Kidney tubule cell (primary cell): ENCODE measurements at regions not wholly inside any gene's neighbourhood (a gene's known extent, or its start where the extent isn't known, plus 50 kb on each side); places are given as distances from the start of the nearest gene placed in this dataset.
A peak's percentile ranks its signal among the peaks of the same experiment; 100 is the strongest.

ENCODE experiments used
- DNase-seq: peaks from one replicate; pipeline ENCODE4 v3.0.0-alpha.2; 2018; ENCODE audit warnings: low spot score

DNA sequence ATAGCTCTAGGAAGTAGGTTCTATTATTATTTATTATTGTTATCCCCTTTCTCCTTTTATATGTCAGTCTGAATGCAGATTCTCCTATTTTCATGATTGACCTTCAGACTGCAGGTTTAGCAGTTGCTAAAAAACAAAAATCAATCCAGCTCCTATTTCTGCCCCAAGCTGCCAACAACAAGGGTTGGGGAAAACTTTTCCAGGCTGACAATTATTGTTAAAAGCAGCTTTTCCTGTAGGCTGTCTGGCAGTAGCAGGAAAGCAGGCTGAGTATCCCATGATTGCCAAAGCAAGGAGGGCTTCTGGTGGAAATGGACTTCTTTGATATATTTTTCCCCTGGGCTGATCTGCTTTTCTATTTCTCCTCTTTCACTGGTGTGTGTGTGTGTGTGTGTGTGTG is 78.0 kb upstream of the CTLA4 start:
- DNase-seq, result no peak

DNA sequence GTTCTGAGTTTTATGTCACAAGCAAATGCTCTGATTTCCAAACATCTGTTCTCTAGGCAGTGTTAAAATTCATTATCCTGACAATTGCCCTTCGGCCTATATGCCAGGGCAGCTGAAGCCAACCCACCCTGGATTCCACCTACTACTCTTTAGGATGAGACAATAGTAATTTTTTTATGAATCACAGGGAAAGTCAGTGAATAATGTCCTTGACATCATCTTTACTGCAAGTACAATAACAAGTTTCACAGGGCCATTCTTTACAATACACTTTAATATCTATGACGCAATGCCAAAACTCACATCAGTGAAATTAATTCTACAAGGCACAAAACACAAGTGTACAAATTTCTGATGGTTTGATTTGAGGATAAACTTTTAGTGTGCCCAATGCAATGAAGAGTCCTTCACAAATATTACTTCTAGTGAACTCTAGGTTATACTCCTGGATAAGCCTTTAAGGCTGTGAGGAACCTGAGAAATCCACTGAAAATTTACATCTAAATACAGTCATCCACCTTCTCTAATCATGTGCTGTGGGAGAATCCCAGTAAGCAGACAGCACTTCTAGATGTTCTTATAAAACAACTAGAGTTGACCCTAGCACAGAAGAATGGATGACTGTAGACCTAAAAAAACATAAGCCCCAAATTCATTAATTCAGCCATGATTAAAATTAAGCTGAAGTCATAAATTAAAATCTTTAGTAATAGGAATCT is 77.3 kb upstream of the CTLA4 start:
- DNase-seq, result no peak

DNA sequence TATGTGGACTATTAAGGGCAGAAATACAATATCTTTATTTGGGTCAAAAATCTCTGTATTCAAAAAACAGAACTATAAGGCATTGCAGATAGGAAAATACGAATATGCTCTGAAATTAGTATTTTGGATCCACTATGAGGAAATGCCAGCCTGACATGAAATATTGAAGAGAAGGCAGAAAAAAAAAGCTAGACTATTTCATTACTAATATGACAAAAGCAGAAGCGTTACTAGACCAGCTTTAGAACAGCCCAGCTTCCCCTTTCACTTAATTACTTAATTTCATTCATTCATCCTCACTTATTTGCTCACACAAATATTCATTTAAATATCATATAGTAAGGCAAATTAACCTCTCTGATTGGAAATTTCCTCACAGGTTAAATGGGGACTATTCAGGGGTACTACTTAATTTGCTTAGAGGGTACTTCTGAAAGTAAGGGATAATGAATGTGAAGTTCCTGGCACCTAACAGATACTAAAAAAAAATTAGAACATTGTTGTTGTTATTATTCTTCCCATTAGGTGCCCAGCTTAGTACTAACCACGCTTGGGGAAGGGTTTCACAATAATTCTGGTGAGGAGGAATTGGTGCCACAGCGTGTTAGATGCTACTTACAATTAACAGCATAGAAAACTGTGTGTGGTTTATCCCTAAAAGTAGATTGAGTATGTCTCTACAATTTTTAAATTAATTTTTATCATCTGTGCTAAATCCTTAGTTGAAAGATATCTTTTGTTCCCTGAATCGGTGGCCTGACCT is 71.1 kb upstream of the CTLA4 start:
- no peak for DNase-seq

DNA sequence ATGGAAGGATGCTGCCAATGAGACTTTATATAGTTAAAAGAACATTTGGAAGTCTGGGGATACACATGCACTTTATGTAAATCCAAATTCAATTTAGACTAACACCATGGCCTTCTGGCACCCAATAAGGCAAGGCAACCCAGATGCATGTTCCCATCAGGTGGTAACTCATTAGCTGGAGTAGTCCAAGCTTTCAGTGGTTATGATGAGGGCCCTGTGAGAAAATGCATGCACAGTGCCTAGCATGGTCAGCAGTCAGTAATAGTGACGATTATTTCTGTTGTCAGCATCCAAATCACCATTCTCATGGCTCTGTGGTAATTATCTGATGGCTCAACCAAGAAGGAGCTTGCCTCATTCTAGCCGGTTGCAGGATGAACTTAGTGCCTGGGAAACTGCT is 70.3 kb upstream of the CTLA4 start:
- no peak for DNase-seq

DNA sequence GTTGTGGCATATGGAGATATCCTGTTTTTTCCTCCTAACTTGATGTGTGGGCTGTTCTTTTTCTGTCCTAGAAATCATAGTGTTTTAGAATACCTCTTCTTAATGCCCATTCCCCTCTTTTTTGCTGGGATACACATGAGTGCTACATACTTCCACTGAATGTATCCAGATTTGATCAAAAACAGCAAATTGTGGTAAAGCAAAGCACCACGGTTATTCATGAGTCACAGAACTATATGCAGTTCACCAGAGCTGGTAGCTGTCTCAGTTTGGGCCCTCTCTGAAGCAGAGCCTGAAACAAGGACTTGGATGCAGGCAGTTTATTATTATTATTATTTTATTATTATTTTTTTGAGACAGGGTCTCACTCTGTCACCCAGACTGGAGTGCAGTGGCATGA is 69.9 kb upstream of the CTLA4 start:
- no peak for DNase-seq

DNA sequence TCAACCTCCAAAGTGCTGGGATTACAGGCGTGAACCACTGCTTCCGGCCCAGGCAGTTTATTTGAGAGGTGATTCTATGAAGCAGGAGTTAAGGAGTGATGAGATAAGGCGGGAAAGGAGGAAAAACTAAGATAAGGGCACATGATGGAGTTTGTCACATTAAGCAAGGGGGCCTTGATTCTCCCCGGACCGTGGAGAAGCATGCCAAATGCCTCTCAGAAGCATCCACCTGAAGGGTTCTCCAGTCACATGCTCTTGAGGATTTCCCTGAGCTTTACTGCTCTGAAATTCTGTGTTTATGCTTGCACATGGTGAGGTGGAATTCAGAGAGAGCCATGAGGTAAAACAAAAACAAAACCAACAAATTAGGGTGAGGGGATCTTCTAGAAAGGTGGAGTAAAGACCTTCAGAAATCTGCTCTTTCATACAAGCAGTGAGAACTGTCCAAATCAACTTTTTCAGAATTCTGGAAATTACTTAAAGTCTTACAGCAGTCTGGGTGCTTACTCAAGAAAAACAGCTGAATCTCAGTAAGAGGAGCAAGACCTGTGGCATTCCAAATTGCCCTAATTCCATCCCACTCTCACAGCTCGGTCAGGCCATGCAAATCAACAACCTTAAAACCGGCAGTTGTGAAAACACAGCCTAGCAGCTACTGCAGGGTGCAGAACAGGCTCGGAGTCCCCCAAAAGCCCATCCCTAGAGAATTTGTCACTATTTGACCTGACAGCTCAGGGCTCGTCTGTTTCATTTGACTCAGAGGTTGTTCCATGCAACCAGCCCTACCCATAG is 69.1 kb upstream of the CTLA4 start:
- no peak for DNase-seq

DNA sequence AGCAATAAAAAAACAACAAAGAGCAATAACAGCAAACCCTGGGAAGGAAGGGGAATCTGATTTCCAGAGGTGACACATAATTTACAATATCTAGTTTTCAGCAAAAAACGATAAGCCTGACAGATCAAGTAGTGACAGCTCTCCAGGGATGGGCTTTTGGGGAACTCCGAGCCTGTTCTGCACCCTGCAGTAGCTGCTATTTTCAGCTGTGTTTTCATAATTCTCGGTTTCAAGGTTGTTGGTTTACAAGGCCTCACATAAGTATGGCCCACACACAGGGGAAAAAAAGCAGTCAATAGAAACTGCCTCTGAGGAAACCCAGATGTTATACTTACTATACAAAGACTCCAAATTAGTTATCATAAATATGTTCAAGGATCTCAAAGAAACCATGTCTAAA is 67.7 kb upstream of the CTLA4 start:
- DNase-seq, result no peak

DNA sequence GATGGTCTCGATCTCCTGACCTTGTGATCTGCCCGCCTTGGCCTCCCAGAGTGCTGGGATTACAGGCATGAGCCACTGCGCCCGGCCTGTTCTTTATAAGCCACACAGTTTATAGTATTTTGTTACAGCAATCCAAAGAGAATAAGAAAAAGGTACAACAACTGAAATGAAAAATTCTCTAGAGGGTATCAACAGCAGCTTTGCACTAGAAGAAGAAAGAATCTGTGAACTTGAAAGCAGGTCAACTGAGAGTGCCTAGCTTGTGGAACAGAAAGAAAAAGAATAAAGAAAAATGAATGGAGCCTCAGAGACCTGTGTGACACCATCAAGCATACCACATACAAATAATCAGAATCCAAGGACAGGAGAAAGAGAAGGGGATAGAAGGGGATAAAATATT is 66.8 kb upstream of the CTLA4 start:
- DNase-seq, result no peak

DNA sequence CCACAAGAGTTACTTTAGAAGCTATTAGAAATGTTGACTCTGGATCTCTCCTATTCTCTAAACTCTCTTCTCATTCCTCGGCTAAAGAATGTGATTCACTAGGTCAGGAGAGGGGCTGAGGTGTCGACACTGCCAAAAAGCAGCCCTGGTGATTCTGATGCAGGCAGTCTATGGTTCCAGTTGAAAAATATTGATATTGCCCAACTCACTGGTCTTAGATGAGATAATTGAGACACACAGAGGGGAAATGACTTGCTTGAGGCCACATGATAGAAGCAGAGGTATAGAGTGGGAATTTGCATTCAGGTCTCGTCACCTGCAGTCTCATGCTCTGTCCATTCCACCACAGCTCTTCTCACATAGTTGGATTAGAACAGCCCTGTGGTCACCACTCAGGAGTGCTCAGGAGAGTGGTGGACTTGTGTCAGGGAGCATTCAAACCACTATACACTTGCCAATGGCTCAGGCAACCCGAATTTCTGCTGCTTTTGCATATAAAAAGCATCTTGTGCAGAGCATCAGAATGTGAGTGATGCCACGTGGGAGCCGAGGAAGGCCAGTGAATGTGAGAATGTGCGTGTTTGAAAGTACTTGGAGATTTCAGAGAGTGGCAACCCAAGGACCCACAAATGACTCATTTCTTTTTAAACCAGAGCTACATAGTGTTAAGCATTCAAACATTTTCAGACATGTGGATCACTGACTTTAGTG is 65.1 kb upstream of the CTLA4 start:
- DNase-seq, result peak; percentile 80

DNA sequence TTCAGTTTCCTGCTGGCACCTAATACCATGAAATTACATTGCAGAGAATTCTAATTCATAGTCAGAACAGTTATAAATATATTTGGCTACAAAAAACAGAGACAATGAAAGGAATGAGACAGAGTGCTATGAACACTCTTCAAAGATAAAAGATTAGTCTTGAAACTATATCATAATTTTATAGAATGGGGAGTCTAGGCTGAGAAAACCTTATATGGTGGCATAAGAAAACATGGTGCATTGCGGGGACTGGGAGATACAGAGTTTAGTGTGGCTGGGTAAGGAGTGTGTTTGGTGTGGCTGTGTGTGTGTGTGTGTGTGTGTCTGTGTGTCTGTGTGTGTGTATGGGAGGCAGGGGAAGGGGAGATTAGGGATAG is 64.5 kb upstream of the CTLA4 start:
- no peak for DNase-seq

DNA sequence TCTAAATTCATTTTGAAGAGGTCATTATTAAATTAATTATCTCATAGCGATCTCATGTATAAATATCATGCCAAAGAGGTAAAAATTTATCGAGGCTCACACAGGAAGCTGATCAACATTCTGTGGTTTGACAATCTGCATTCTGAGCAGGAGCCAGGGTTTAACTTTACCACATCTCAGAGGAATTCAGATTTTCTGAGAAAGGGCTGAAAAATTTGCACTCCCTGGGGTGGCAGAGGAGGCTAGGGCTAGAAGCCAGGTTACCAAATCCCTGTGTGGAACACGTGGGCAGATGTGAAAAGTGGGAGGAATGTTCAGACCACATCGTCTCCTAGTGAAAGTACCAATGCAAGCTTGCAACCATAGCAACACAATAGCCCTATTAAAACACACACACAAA is 63.5 kb upstream of the CTLA4 start:
- DNase-seq, result peak; percentile 96

DNA sequence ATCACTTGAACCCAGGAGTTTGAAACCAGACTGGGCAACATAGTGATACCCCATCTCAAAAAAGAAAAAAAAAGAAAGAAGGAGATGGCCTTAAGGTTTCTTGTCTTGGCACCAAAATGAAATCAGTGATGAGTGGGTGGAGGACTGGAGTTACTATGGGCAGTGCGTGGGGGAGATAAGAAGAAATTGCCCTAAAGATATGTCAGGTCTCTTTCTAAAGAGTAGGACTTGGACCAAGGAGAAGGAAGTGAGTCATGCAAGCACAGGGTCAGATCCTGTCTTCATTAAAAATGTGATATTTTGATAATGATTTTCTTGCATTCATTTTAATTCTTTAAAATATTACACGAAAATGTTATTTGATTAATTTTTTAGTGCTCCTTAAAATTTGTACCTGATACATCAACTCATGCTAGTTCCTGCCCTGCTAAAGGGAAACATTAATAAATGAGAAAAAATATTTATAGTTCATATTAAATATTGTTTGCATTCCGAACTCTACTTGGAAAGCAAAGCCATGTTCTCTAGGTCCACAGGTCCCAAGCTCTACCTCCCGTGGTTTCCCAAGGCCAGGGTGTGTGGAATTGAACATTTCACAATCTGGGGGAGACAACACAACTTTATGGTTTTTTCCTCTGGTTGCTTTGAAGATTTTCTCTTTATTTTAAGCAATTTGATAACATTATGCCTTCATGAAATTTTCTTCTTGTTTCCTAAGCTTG is 62.6 kb upstream of the CTLA4 start:
- peak; percentile 21 for DNase-seq

DNA sequence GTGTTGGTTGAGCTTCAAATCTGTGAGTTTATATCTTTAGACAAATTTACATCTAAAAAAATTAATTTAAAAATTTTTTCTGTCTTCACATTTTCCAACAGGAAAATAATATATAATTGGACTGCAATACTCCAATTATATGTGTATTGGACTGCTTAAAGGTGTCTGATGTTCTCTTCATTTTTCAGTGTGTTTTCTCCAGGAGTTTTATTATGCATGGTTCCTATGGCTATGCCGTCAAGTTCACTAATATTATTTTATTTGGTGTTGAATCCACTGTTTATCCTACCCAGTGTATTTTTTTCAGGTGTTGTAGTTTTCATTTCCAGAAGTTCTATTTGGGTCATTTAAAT is 62.1 kb upstream of the CTLA4 start:
- DNase-seq, result no peak

DNA sequence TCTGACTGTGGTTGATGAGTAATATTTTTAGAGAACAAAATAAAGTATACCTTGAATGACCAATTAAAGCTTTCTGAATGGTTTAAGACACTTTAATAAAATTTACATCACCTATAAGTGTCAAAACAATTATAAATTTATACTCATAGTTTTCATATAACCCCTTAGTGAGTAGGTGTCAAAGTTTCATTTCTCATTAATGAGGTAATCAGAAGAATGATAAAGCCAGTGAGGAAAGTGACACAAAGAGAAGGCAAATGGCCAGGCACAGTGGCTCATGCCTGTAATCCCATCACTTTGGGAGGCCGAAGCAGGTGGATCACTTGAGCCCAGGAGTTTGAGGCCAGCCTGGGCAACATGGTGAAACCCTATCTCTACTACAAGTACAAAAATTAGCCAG is 60.8 kb upstream of the CTLA4 start:
- DNase-seq, result no peak

DNA sequence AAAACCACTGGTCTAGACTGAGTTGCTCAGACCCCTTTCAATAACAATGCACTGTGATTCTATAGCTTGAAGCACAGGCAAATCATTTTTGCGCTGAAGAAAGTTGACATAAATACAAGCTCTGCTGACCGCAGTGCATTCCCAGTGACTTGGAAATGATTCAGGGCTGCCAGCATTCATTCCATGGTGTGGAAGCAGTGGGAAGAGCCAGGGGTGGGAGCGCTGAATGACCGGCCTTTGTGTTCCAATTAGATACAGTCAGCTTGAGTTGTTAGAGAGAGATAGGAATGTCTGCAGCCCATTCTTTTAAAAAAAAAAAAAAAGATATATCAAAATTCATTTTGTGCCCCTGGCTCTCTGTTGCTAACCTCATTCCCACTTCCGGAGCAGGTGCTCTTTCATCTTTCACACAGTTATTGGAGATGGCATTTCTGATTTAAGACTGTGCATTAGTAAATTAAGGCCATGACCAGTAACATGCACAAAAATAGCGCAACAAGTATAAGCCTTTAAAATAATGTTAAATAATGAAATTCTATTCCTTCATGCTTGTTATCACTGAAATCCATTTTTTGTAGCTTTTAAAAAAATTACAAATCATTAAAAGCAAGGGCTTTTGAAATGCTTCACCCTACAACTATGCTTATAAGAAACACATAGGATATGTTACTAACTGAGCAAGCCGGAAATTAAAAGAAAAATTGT is 59.4 kb upstream of the CTLA4 start:
- peak; percentile 72 for DNase-seq

DNA sequence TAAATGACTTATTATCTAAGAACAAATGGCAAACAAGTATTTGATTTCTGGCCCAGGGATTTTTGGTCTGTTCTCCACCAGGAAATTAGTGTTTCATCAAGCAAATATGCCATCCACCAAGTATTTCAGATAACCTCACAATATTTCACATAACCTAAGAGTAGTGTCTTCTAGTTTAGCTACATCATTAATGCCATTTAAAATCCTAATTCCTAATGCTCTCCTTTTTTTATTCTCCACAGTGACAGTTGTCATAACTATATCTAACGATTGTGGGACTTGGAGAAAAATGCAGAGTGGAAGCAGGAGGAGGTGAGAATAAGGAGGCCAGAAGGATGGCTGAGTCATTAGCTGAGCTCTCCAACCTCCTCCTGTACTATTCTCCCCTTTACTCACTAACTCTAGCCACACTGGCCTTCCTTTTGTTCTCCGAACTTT is 58.5 kb upstream of the CTLA4 start:
- DNase-seq, result peak; percentile 54

DNA sequence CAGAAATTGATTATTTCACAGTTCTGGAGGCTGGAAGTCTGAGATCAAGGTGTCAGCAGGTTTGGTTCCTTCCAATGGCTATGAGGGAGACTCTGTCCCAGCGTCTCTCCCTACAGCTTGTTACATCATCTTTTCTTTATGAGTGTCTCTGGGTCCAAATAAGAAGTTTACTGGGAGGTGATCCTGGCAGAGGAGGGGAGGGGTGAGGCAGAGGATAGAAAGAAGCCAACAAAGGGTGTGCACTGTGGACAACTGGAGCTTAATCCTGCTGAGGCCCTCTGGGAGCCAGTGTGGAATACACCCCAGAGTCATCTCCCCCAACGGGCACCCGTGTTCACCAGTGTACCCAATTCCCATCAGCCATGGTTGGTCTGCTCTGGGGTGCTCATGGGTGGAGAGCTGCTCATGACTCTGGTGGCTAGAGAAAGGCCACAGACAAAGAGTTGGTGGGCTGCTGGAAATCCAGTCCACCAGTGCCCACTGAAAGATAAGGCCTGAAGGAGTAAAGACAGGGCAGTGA is 57.5 kb upstream of the CTLA4 start:
- no peak for DNase-seq

DNA sequence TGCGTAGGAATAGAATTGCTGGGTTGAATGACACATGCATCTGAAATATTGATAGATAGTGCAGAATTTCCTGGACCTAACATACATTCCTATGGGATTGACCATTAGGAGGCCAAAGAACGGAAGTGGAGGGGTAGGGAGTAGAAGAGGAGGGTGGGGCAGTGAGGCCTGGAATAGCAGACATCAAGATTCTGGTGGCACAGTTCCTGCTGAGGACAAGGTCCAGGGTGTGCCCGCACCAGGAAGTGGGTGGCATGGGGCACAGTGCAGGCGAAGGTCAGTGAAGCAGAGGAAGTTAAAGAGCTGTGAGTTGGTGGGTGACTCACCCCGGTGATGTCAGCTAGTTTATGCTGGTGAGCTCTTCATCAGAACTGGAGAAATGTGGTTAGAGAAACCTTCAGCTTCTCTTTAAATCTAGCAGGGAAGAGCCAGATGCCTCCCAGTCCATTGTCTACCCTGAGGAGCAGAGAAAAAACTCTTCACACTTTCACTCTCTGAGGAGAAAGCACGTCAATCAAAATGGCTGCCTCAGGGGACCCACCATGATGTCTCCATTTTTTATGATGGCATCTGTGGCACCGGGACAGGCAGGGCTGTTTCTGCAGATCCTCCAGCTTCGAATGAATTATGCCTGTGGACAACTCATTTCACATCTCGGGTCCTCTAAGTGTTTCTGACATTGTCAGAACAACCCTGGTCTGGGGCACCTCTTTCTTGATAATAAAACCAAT is 55.9 kb upstream of the CTLA4 start:
- DNase-seq, result peak; percentile 98

DNA sequence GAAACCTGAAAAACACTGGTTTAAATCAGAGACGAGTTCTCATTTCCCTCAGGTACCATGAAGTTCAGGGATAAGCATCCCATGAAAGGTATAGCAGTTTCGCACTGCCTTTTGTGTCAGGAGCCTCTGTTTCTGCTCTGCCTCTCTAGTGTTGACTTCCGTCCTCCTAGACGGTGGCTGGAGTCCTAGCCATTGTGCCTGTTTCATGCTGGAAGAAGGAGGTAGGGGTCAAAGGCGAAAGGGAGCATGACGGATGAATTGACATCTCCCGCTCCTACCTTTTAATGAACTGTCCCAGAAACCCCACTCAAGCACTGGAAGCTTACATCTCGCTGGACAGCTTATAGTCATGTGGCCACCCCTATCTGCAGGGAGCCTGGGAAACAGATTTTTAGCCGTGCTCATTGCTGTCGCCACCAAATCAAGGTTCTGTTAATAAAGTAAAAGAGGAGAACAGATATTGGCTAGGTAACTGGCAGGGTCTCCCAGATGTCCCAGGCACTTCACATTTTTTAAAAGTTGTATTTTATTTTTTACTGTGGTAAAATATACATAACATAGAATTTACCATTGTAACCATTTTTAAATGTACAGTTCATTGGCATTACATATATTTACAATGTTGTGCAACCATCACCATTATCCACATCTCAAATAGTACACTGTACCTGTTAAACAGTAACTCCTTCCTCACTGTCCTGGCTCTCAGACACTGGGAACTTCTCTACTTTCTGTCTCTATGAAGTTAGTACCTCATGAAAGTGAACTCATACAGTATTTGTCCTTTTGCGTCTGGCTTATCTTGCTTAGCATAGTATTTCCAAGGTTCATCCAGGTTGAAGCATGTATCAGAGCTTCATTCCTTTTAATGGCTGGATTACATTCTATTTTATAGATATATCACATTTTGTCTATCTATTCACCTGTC is 55.0 kb upstream of the CTLA4 start:
- peak; percentile 10 for DNase-seq
